Colonic mucosa (tissue), 4 donors: ENCODE measurements at regions not wholly inside any gene's neighbourhood (a gene's known extent, or its start where the extent isn't known, plus 50 kb on each side); places are given as distances from the start of the nearest gene placed in this dataset.
"Not testable (repeated sequence)": the region's sequence is repeated elsewhere in the genome, so short reads cannot be mapped to it uniquely, and the experiment has no call there.

Source experiments
- DNase-seq: peaks from one replicate; pipeline ENCODE4 v3.0.0-alpha.2; 2020
- H3K27ac ChIP-seq: fragments of 200-600 bp; one replicate; pipeline ENCODE4 v1.8.0; 2021
- H3K27me3 ChIP-seq: fragments of 200-600 bp; one replicate; pipeline ENCODE4 v1.8.0; 2021
- H3K36me3 ChIP-seq: fragments of 200-600 bp; one replicate; pipeline ENCODE4 v1.8.0; 2021
- H3K4me1 ChIP-seq: fragments of 200-600 bp; one replicate; pipeline ENCODE4 v1.8.0; 2021; ENCODE audit warnings: mild to moderate bottlenecking
- H3K4me3 ChIP-seq: fragments of 200-600 bp; one replicate; pipeline ENCODE4 v1.8.0; 2021
- H3K9ac ChIP-seq, 2 donors: one replicate each; pipeline ENCODE4 v1.7.0; 2013; ENCODE audit warnings: control low read depth in 2 of 2, low read depth in 2 of 2, low read length in 2 of 2
- H3K9me3 ChIP-seq: fragments of 200-600 bp; one replicate; pipeline ENCODE4 v1.8.0; 2021
- CTCF ChIP-seq: fragments of 200-600 bp; IDR thresholded peaks from one replicate; pipeline ENCODE4 v1.8.0; 2022; ENCODE audit warnings: antibody characterized with exemption, mild to moderate bottlenecking
- intact Hi-C: fragments of 100-400 bp; cut with DNase I; formaldehyde crosslinking; loops from one replicate; pipeline ENCODE4 v1.14.1; 2022
- donor health status: healthy.
- donor health status: DM: no; HTN: no; CAD: no.
- donor health status: DM: no; HTN: no; CAD: no.

GRCh38 chr9:115882911-115883310 lies 270.7 kb upstream of the PAPPA start:
- no peak overlapping the region for H3K27ac ChIP-seq
- no peaks in the 10 kb centered on the region for H3K4me1 ChIP-seq
- intact Hi-C loops, result loop anchor here (5.0 to 10.0 kb wide), 2 partner anchors 689 to 772 kb away; no protein-coding TSS in a partner anchor
- no peaks in the 10 kb centered on the region for H3K27me3 ChIP-seq
- no peaks in the 10 kb centered on the region for H3K36me3 ChIP-seq
- H3K4me3 ChIP-seq, result no peak overlapping the region
- DNase-seq, result no peak
- H3K9me3 ChIP-seq, result no peaks in the 10 kb centered on the region
- H3K9ac ChIP-seq, result no peak overlapping the region
- no peak for TF ChIP-seq CTCF

DNA sequence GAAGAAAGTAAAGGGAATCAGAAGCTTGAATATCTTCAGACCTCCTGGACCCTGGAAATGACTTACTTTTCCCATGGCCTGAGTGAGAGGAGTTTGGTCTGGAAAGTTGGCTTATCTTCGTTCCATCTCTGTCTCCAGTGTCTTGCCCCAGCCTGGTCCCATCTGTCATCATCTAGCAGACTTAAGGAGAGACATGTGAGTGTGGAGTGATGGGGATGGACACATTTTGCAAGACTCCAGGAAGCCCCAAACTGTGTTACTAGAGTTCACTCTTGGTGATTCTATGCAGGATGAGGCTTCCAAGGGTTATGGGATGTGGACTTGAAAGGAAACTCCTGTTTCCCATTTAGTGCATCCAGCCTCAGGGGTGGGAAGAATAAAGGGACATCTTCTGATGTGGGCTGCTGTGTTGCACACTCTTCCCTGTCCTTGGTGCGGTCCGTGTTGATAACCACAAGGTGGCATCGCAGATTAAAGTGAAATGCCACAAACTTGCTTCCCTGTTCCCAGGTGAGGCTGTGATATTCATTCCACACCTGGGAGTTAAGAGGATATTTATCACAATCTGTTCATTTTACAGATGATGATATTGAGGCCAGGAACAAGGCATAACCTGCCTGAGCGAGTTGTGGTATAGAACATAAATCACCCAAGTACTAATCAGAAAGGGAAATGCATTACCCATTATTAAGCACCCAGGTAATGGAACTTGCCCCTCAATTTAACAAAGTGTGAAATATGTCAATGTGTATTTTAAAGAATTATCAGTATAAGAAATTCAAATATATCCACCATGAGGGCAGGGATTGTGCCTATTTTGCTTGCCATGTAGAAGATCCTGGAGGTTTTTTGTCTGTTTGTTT lies 269.9 kb upstream of the PAPPA start:
- no peak overlapping the region for H3K9ac ChIP-seq
- TF ChIP-seq CTCF, result no peak
- no peaks in the 10 kb centered on the region for H3K9me3 ChIP-seq
- no peak overlapping the region for H3K4me3 ChIP-seq
- no peaks in the 10 kb centered on the region for H3K4me1 ChIP-seq
- DNase-seq, result peak; percentile 23
- intact Hi-C loops, result loop anchor here (5.0 to 10.0 kb wide), 2 partner anchors 689 to 771 kb away; no protein-coding TSS in a partner anchor
- no peak overlapping the region for H3K27ac ChIP-seq
- H3K36me3 ChIP-seq, result no peaks in the 10 kb centered on the region
- no peaks in the 10 kb centered on the region for H3K27me3 ChIP-seq

GRCh38 chr9:115884846-115885245 lies 268.7 kb upstream of the PAPPA start:
- intact Hi-C loops, result loop anchor here (5.0 to 10.0 kb wide), 2 partner anchors 687 to 770 kb away; no protein-coding TSS in a partner anchor
- TF ChIP-seq CTCF, result no peak

DNA sequence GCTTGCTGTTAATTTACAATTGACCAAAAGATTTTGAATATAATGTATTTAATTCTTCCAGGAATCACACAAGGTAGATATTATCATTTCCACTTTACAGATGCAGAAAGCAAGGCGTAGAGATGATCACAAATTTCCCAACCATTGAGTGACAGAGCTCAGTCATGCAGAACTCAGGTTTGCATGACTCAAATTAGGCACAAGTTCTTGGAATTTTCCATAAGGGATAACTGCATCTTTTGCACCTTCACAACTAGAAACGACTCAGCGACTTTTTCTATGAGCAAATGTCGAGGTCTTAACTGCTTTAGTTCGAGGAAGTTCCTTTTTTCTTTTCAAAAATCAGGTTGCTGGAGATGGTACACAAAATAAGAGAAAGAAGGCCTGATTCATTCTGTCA lies 265.5 kb upstream of the PAPPA start:
- no peak overlapping the region for H3K4me3 ChIP-seq
- intact Hi-C loops, result loop anchor here (10.0 kb wide), 1 partner anchor 767 kb away; no protein-coding TSS in a partner anchor
- no peaks in the 10 kb centered on the region for H3K4me1 ChIP-seq
- H3K36me3 ChIP-seq, result no peaks in the 10 kb centered on the region
- H3K9me3 ChIP-seq, result no peaks in the 10 kb centered on the region
- no peaks in the 10 kb centered on the region for H3K27me3 ChIP-seq
- DNase-seq, result no peak
- no peak overlapping the region for H3K9ac ChIP-seq
- H3K27ac ChIP-seq, result no peak overlapping the region
- TF ChIP-seq CTCF, result no peak

More at GRCh38 chr9:115884846-115885245, 268.7 kb upstream of the PAPPA start:
- no peak for DNase-seq
- Histone ChIP-seq H3K27ac (no peak overlapping the region), H3K9ac (no peak overlapping the region), H3K27me3 (no peaks in the 10 kb centered on the region), H3K36me3 (no peaks in the 10 kb centered on the region), H3K4me3 (no peak overlapping the region), H3K9me3 (no peaks in the 10 kb centered on the region), H3K4me1 (no peaks in the 10 kb centered on the region)

- intact Hi-C loops, result no loop called here
- Histone ChIP-seq H3K27ac (no peak overlapping the region), H3K9ac (no peak overlapping the region), H3K4me1 (no peaks in the 10 kb centered on the region), H3K4me3 (no peak overlapping the region), H3K27me3 (no peaks in the 10 kb centered on the region), H3K36me3 (no peaks in the 10 kb centered on the region), H3K9me3 (no peaks in the 10 kb centered on the region)
- DNase-seq, result no peak
- no peak for TF ChIP-seq CTCF
Measured at GRCh38 chr9:115891929-115892328, 261.7 kb upstream of the PAPPA start.

DNA sequence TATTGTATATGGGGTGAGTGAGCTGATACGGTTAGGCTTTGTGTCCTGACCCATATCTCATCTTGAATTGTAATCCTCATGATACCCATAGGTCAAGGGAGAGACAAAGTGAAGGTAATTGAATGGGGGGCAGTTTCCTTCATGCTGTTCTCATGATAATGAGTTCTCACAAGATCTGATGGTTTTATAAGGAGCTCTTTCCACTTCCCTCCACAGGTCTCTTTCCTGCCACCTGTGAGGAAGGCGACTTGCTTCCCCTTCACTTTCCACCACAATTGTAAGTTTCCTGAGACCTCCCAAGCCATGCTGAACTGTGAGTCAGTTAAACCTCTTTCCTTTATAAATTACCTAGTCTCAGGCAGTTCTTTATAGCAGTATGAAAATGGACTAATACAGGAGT lies 255.1 kb upstream of the PAPPA start:
- intact Hi-C loops, H3K36me3 ChIP-seq, H3K9ac ChIP-seq, H3K4me1 ChIP-seq, H3K9me3 ChIP-seq, H3K4me3 ChIP-seq, H3K27me3 ChIP-seq, DNase-seq, H3K27ac ChIP-seq: not testable (repeated sequence)
